ENCODE measurements at regions not wholly inside any gene's neighbourhood (a gene's known extent, or its start where the extent isn't known, plus 50 kb on each side); places are given as distances from the start of the nearest gene placed in this dataset.
A peak's percentile ranks its signal among the peaks of the same experiment; 100 is the strongest.

DNA sequence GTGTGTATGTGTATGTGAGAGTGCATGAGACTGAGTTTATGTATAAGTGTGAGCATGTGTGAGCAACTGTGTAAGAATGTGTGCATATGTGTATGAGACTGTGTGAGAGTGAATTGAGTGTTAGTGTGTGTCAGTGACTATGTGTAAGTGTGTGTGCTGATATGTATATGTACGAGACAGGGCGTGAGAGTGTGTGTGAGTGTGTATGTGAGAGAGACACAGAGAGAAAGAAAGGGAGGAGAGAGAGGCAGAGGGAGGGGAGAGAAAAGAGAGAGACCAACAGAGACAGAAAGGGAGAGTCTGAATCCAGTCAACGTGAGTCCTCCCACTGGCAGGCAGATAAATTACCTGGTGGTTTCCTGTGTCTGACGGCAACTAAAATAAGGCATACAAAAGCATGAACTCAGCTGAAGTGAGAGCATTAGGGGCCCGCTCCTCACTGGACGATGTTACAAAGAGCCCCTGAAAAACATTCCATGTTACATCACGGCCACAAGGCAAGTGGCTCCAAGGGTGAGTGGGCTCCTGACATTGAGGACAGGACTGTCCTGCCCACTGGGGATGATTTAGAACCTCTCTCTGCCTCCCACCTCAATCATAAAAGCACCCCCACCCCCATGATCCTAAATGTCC lies 66.6 kb upstream of the TIAM1 start:
- H3K27me3 ChIP-seq (ENCODE audit: insufficient read depth, low read length) = no peaks in the 10 kb centered on the region
- no peak overlapping the region for H2AFZ ChIP-seq (ENCODE audit: low read depth, low read length)
- H3K9ac ChIP-seq (ENCODE audit: low read length) = no peak overlapping the region
- H3K4me1 ChIP-seq (ENCODE audit: insufficient read depth, low read length) = no peaks in the 10 kb centered on the region
- no peak overlapping the region for H3K27ac ChIP-seq (ENCODE audit: low read depth, low read length)
- no peak overlapping the region for H3K4me2 ChIP-seq (ENCODE audit: low read length)
- Mint-ChIP-seq H3K4me3 (ENCODE audit: unreplicated experiment) (no peak overlapping the region), H3K9me3 (ENCODE audit: unreplicated experiment) (no peaks in the 10 kb centered on the region), H3K27me3 (ENCODE audit: low read depth, unreplicated experiment) (no peaks in the 10 kb centered on the region), H3K36me3 (ENCODE audit: low read depth, unreplicated experiment) (no peaks in the 10 kb centered on the region), H3K27ac (ENCODE audit: unreplicated experiment) (no peak overlapping the region), H3K4me1 (ENCODE audit: low read depth, unreplicated experiment) (peaks cover 7% of the 10 kb centered on the region)
- H3K36me3 ChIP-seq (ENCODE audit: insufficient read depth, low read length) = no peaks in the 10 kb centered on the region
- no peaks in the 10 kb centered on the region for H3K9me3 ChIP-seq (ENCODE audit: insufficient read depth, low read depth, low read length)
- FAIRE-seq = no peak
- H4K20me1 ChIP-seq (ENCODE audit: insufficient read depth, low read length) = no peaks in the 10 kb centered on the region
- TF ChIP-seq, protein P1, sequence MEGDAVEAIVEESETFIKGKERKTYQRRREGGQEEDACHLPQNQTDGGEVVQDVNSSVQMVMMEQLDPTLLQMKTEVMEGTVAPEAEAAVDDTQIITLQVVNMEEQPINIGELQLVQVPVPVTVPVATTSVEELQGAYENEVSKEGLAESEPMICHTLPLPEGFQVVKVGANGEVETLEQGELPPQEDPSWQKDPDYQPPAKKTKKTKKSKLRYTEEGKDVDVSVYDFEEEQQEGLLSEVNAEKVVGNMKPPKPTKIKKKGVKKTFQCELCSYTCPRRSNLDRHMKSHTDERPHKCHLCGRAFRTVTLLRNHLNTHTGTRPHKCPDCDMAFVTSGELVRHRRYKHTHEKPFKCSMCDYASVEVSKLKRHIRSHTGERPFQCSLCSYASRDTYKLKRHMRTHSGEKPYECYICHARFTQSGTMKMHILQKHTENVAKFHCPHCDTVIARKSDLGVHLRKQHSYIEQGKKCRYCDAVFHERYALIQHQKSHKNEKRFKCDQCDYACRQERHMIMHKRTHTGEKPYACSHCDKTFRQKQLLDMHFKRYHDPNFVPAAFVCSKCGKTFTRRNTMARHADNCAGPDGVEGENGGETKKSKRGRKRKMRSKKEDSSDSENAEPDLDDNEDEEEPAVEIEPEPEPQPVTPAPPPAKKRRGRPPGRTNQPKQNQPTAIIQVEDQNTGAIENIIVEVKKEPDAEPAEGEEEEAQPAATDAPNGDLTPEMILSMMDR (IDR thresholded peaks at IDR 0.05; ENCODE audit: insufficient read depth, low read depth, low read length) = no peak
- TF ChIP-seq EZH2 (IDR thresholded peaks at IDR 0.05; ENCODE audit: insufficient read depth, low read length) = no peak
- H3K4me3 ChIP-seq (ENCODE audit: insufficient read depth, low read depth, low read length) = no peak overlapping the region
- DNase-seq (ENCODE audit: low read depth) = peak; percentile 32
- H3K79me2 ChIP-seq (ENCODE audit: insufficient read depth, low read length) = no peaks in the 10 kb centered on the region

GRCh38 chr21:31409831-31410487 lies 65.9 kb upstream of the TIAM1 start:
- Mint-ChIP-seq H3K27ac (ENCODE audit: unreplicated experiment) (no peak overlapping the region), H3K4me1 (ENCODE audit: low read depth, unreplicated experiment) (peaks cover 7% of the 10 kb centered on the region), H3K9me3 (ENCODE audit: unreplicated experiment) (no peaks in the 10 kb centered on the region), H3K36me3 (ENCODE audit: low read depth, unreplicated experiment) (no peaks in the 10 kb centered on the region), H3K27me3 (ENCODE audit: low read depth, unreplicated experiment) (no peaks in the 10 kb centered on the region), H3K4me3 (ENCODE audit: unreplicated experiment) (no peak overlapping the region)
- H3K36me3 ChIP-seq (ENCODE audit: insufficient read depth, low read length) = no peaks in the 10 kb centered on the region
- TF ChIP-seq EZH2 (IDR thresholded peaks at IDR 0.05; ENCODE audit: insufficient read depth, low read length) = no peak
- TF ChIP-seq, protein P1 (IDR thresholded peaks at IDR 0.05; ENCODE audit: insufficient read depth, low read depth, low read length) = no peak
- no peak overlapping the region for H3K27ac ChIP-seq (ENCODE audit: low read depth, low read length)
- H3K4me2 ChIP-seq (ENCODE audit: low read length) = no peak overlapping the region
- no peak overlapping the region for H3K4me3 ChIP-seq (ENCODE audit: insufficient read depth, low read depth, low read length)
- H3K9ac ChIP-seq (ENCODE audit: low read length) = no peak overlapping the region
- no peaks in the 10 kb centered on the region for H3K4me1 ChIP-seq (ENCODE audit: insufficient read depth, low read length)
- no peaks in the 10 kb centered on the region for H3K27me3 ChIP-seq (ENCODE audit: insufficient read depth, low read length)
- H4K20me1 ChIP-seq (ENCODE audit: insufficient read depth, low read length) = no peaks in the 10 kb centered on the region
- no peaks in the 10 kb centered on the region for H3K79me2 ChIP-seq (ENCODE audit: insufficient read depth, low read length)
- no peak for DNase-seq (ENCODE audit: low read depth)
- no peaks in the 10 kb centered on the region for H3K9me3 ChIP-seq (ENCODE audit: insufficient read depth, low read depth, low read length)
- no peak for FAIRE-seq
- H2AFZ ChIP-seq (ENCODE audit: low read depth, low read length) = no peak overlapping the region

Measured in astrocyte (in vitro differentiated cells and primary cell).